Natural killer cell (primary cell): ENCODE measurements at regions not wholly inside any gene's neighbourhood (a gene's known extent, or its start where the extent isn't known, plus 50 kb on each side); places are given as distances from the start of the nearest gene placed in this dataset.

Source experiments
- ATAC-seq, 3 donors: fragments of 150-1000 bp in 2 of 3; fragments of 200-7000 bp in 1 of 3; cut with Tn5 transposase; 1 replicate in 1 of 3; 2 replicates in 2 of 3; pipeline ENCODE4 v1.10.0; 2021; ENCODE audit warnings: mild to moderate bottlenecking in 2 of 3, moderate library complexity in 2 of 3
- DNase-seq, 2 donors: peaks; one replicate each; pipeline versions ENCODE4 v3.0.0 to v3.0.0-alpha.2; 2013 to 2021; ENCODE audit warnings: mixed read lengths in 1 of 2
- H3K27ac ChIP-seq: one replicate; pipeline ENCODE4 v1.5.1; 2013; ENCODE audit warnings: mild to moderate bottlenecking, low read length
- H3K27me3 ChIP-seq: one replicate; pipeline ENCODE4 v1.6.1; 2013; ENCODE audit warnings: low read length; ENCODE audit not compliant: control insufficient read depth, insufficient read depth
- H3K36me3 ChIP-seq: one replicate; pipeline ENCODE4 v1.6.1; 2013; ENCODE audit warnings: low read length; ENCODE audit not compliant: control insufficient read depth, insufficient read depth
- H3K4me1 ChIP-seq: one replicate; pipeline ENCODE4 v1.6.1; 2013; ENCODE audit warnings: low read length; ENCODE audit not compliant: control insufficient read depth, insufficient read depth
- H3K4me3 ChIP-seq: one replicate; pipeline ENCODE4 v1.5.1; 2013; ENCODE audit warnings: low read length
- H3K9me3 ChIP-seq: one replicate; pipeline ENCODE4 v1.6.1; 2013; ENCODE audit warnings: low read length; ENCODE audit not compliant: control insufficient read depth, insufficient read depth
- H3K27ac Mint-ChIP-seq, 2 donors: one replicate each; pipeline ENCODE4 v1.8.0; 2022; ENCODE audit warnings: mild to moderate bottlenecking in 2 of 2, mixed read lengths in 2 of 2, moderate library complexity in 1 of 2
- H3K27me3 Mint-ChIP-seq, 2 donors: one replicate each; pipeline ENCODE4 v1.8.0; 2022; ENCODE audit warnings: low read depth in 2 of 2, mixed read lengths in 2 of 2
- H3K36me3 Mint-ChIP-seq: one replicate; pipeline ENCODE4 v1.8.0; 2022; ENCODE audit warnings: mixed read lengths
- H3K4me1 Mint-ChIP-seq, 2 donors: one replicate each; pipeline ENCODE4 v1.8.0; 2022; ENCODE audit warnings: mixed read lengths in 2 of 2
- H3K4me3 Mint-ChIP-seq: one replicate; pipeline ENCODE4 v1.8.0; 2022; ENCODE audit warnings: mild to moderate bottlenecking, moderate library complexity, mixed read lengths
- H3K9me3 Mint-ChIP-seq, 2 donors: one replicate each; pipeline ENCODE4 v1.8.0; 2022; ENCODE audit warnings: mixed read lengths in 2 of 2
- CTCF ChIP-seq: fragments of 200-600 bp; IDR thresholded peaks from one replicate; pipeline ENCODE4 v1.8.0; 2022; ENCODE audit warnings: antibody characterized with exemption
- WGBS: methylation state at CpG from one replicate; pipeline ENCODE4 v1.1.7; 2013; ENCODE audit warnings: missing lambda C conversion rate; ENCODE audit not compliant: insufficient coverage; 5-methylcytosine and 5-hydroxymethylcytosine counted together
- intact Hi-C: fragments of 100-400 bp; cut with micrococcal nuclease; formaldehyde crosslinking; loops from one replicate; pipeline ENCODE4 v1.14.2; 2022

- no peaks in the 10 kb centered on the region for H3K4me1 Mint-ChIP-seq
- H3K27me3 ChIP-seq: no peaks in the 10 kb centered on the region
- no peak for TF ChIP-seq CTCF
- ATAC-seq (no peak), DNase-seq (no peak)
- H3K27me3 Mint-ChIP-seq: no peaks in the 10 kb centered on the region
- 93% methylated on average over 1 of the region's 1 CpG for WGBS
- no peak overlapping the region for H3K27ac Mint-ChIP-seq
- no peaks in the 10 kb centered on the region for H3K9me3 ChIP-seq
- intact Hi-C loops: no loop called here
- peaks cover 8 to 13% of the 10 kb centered on the region in 2 donors for H3K9me3 Mint-ChIP-seq
- H3K4me3 ChIP-seq: no peak overlapping the region
- no peak overlapping the region for H3K4me3 Mint-ChIP-seq
- H3K36me3 ChIP-seq: no peaks in the 10 kb centered on the region
- no peaks in the 10 kb centered on the region for H3K36me3 Mint-ChIP-seq
- no peaks in the 10 kb centered on the region for H3K4me1 ChIP-seq
- no peak overlapping the region for H3K27ac ChIP-seq
Observed at GRCh38 chr1:242710847-242711246, 186.3 kb upstream of the PLD5 start.

- Mint-ChIP-seq H3K4me1 (no peaks in the 10 kb centered on the region), H3K36me3 (no peaks in the 10 kb centered on the region), H3K9me3 (peaks cover 8 to 13% of the 10 kb centered on the region in 2 donors), H3K27me3 (no peaks in the 10 kb centered on the region), H3K27ac (no peak overlapping the region), H3K4me3 (no peak overlapping the region)
- no peak for ATAC-seq
- intact Hi-C loops: no loop called here
- H3K4me3 ChIP-seq: no peak overlapping the region
- no peak for TF ChIP-seq CTCF
- no peaks in the 10 kb centered on the region for H3K4me1 ChIP-seq
- no peak overlapping the region for H3K27ac ChIP-seq
- H3K9me3 ChIP-seq: no peaks in the 10 kb centered on the region
- no peaks in the 10 kb centered on the region for H3K27me3 ChIP-seq
- 60% methylated on average over 1 of the region's 4 CpGs for WGBS
- no peaks in the 10 kb centered on the region for H3K36me3 ChIP-seq
- DNase-seq: no peak
Observed at GRCh38 chr1:242710286-242710685, 185.8 kb upstream of the PLD5 start.

GRCh38 chr1:242703467-242703866, 179.0 kb upstream of the PLD5 start:
- H3K27ac Mint-ChIP-seq: no peak overlapping the region
- H3K36me3 Mint-ChIP-seq: no peaks in the 10 kb centered on the region
- DNase-seq: no peak
- H3K4me1 Mint-ChIP-seq: no peaks in the 10 kb centered on the region
- Histone ChIP-seq H3K4me1 (no peaks in the 10 kb centered on the region), H3K27ac (no peak overlapping the region), H3K9me3 (no peaks in the 10 kb centered on the region), H3K4me3 (no peak overlapping the region), H3K27me3 (no peaks in the 10 kb centered on the region), H3K36me3 (no peaks in the 10 kb centered on the region)
- intact Hi-C loops: no loop called here
- peaks cover 0 to 2% of the 10 kb centered on the region in 2 donors for H3K27me3 Mint-ChIP-seq
- H3K9me3 Mint-ChIP-seq: peaks cover 3 to 5% of the 10 kb centered on the region in 2 donors
- H3K4me3 Mint-ChIP-seq: no peak overlapping the region
- WGBS: 96% methylated on average over 2 of the region's 2 CpGs
- TF ChIP-seq CTCF: no peak
- ATAC-seq: no peak

GRCh38 chr1:242692988-242693387, 168.5 kb upstream of the PLD5 start:
- no peaks in the 10 kb centered on the region for H3K9me3 ChIP-seq
- H3K9me3 Mint-ChIP-seq: peaks cover 5 to 8% of the 10 kb centered on the region in 2 donors
- H3K27me3 Mint-ChIP-seq: no peaks in the 10 kb centered on the region
- no peaks in the 10 kb centered on the region for H3K4me1 ChIP-seq
- no peak overlapping the region for H3K27ac ChIP-seq
- no peak for TF ChIP-seq CTCF
- H3K4me1 Mint-ChIP-seq: no peaks in the 10 kb centered on the region
- H3K27me3 ChIP-seq: no peaks in the 10 kb centered on the region
- ATAC-seq (no peak), DNase-seq (no peak)
- no peak overlapping the region for H3K4me3 ChIP-seq
- no peaks in the 10 kb centered on the region for H3K36me3 Mint-ChIP-seq
- H3K27ac Mint-ChIP-seq: no peak overlapping the region
- intact Hi-C loops: no loop called here
- WGBS: 80% methylated on average over 2 of the region's 2 CpGs
- H3K4me3 Mint-ChIP-seq: no peak overlapping the region
- H3K36me3 ChIP-seq: no peaks in the 10 kb centered on the region
